Transverse colon (tissue), 4 donors: ENCODE measurements at regions not wholly inside any gene's neighbourhood (a gene's known extent, or its start where the extent isn't known, plus 50 kb on each side); places are given as distances from the start of the nearest gene placed in this dataset.

Experiments used
- DNase-seq: peaks from one replicate; pipeline ENCODE4 v3.0.0-alpha.2; 2019
- H3K27ac ChIP-seq, 4 donors: fragments of 200-600 bp; sonication (generic); 2 replicates each; pipeline ENCODE4 v1.5.1; 2016 to 2018; ENCODE audit warnings: inconsistent platforms in 4 of 4
- H3K27me3 ChIP-seq: fragments of 200-600 bp; sonication (generic); 2 replicates; pipeline ENCODE4 v1.5.1; 2017; ENCODE audit warnings: inconsistent platforms
- H3K36me3 ChIP-seq, 4 donors: fragments of 200-600 bp; sonication (generic); 2 replicates each; pipeline ENCODE4 v1.5.1; 2017 to 2019; ENCODE audit warnings: inconsistent platforms in 4 of 4
- H3K4me1 ChIP-seq, 4 donors: fragments of 200-600 bp; sonication (generic); 2 replicates each; pipeline ENCODE4 v1.5.1; 2017 to 2020; ENCODE audit warnings: inconsistent platforms in 4 of 4
- H3K4me3 ChIP-seq, 4 donors: fragments of 200-600 bp; sonication (generic); 1 replicate in 1 of 4; 2 replicates in 3 of 4; pipeline versions ENCODE4 v1.5.1 to v1.6.1; 2017 to 2019; ENCODE audit warnings: inconsistent platforms in 4 of 4
- H3K9me3 ChIP-seq, 2 donors: fragments of 200-600 bp; sonication (generic); 2 replicates each; pipeline ENCODE4 v1.5.1; 2017 to 2019; ENCODE audit warnings: inconsistent platforms in 2 of 2
- EP300 ChIP-seq: sonication (generic); formaldehyde crosslinking; IDR thresholded peaks from one replicate; pipeline ENCODE4 v1.6.1; 2017; ENCODE audit warnings: antibody characterized with exemption, low read depth
- POLR2A ChIP-seq: fragments of 450-650 bp; IDR thresholded peaks from one replicate; pipeline ENCODE4 v1.6.1; 2016; ENCODE audit warnings: antibody characterized with exemption, mild to moderate bottlenecking, moderate library complexity
- POLR2AphosphoS5 ChIP-seq, 3 donors: sonication (generic); formaldehyde crosslinking; IDR thresholded peaks; one replicate each; pipeline ENCODE4 v1.6.1; 2016; ENCODE audit warnings: antibody characterized with exemption in 3 of 3
- WGBS, 2 donors: methylation state at CpG; one replicate each; pipeline ENCODE4 v1.1.5; 2018; ENCODE audit warnings: low coverage in 1 of 2; 5-methylcytosine and 5-hydroxymethylcytosine counted together
- in situ Hi-C, 4 donors: fragments of 200-750 bp; cut with MboI; loops; one replicate each; pipeline versions ENCODE4 v1.15.0 to v1.15.1; 2017; ENCODE audit warnings: low sequenced_read_pairs in 3 of 4, low pct_ligation_motif_present in 1 of 4, low pct_unique_long_range_greater_than_20kb in 1 of 4
- intact Hi-C: fragments of 100-400 bp; cut with DNase I; formaldehyde crosslinking; loops from one replicate; pipeline ENCODE4 v1.15.1; 2023; ENCODE audit warnings: low total_unique reads
- TF ChIP-seq, protein P1 (sequence below), 5 experiments: fragments of 200-600 bp in 3 of 5; fragments of 450-650 bp in 2 of 5; sonication (generic) in 3 of 5; IDR thresholded peaks; 1 replicate in 2 of 5; 2 replicates in 3 of 5; pipeline ENCODE4 v1.5.1; 2016 to 2017; ENCODE audit warnings: antibody characterized with exemption in 5 of 5, inconsistent platforms in 3 of 5, mild to moderate bottlenecking in 2 of 5, moderate library complexity in 1 of 5

DNA sequence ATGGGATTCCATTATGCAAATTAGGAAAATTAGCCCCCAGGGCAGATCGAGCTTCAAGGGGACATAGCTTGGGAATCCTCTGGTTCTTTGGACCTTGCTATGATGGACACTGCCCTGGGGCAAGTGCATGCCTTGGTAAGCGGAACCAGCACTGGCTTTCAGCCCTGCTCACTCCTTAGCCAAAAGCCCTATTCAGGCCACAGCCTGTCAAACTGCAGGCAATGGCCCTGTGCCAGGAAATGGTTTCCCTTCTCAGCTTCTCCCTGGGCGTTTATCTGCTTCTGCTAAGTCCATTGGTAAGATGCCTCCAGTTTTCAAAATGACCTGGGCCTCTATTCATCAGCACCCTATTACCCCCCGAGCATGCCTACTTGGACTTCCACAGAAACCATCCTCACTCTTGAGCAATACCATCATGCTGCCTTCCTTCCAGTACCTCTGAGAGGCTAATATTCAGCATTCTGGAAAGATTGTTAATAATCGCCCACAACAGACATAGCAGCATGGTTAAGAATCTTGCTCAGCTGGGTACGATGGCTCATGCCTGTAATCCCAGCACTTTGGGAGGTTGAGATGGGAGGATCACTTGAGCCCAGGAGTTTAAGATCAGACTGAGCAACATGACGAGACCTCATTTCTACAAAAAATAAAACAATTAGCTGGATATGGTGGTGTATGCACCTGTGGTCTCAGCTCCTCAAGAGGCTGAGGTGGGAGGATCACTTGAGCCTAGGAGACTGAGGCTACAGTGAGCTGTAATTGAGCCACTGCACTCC is 918.6 kb upstream of the AUTS2 start:
- H3K36me3 ChIP-seq = no peaks in the 10 kb centered on the region
- TF ChIP-seq POLR2AphosphoS5 (IDR thresholded peaks at IDR 0.05) (no peak), POLR2A (no peak), EP300 (no peak)
- TF ChIP-seq, protein P1, sequence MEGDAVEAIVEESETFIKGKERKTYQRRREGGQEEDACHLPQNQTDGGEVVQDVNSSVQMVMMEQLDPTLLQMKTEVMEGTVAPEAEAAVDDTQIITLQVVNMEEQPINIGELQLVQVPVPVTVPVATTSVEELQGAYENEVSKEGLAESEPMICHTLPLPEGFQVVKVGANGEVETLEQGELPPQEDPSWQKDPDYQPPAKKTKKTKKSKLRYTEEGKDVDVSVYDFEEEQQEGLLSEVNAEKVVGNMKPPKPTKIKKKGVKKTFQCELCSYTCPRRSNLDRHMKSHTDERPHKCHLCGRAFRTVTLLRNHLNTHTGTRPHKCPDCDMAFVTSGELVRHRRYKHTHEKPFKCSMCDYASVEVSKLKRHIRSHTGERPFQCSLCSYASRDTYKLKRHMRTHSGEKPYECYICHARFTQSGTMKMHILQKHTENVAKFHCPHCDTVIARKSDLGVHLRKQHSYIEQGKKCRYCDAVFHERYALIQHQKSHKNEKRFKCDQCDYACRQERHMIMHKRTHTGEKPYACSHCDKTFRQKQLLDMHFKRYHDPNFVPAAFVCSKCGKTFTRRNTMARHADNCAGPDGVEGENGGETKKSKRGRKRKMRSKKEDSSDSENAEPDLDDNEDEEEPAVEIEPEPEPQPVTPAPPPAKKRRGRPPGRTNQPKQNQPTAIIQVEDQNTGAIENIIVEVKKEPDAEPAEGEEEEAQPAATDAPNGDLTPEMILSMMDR (IDR thresholded peaks at IDR 0.05) = no peak
- no peak overlapping the region for H3K4me3 ChIP-seq
- WGBS, 2 donors = 67% methylated on average over 3 to 7 of the region's 7 CpGs
- H3K27ac ChIP-seq = no peak overlapping the region
- H3K9me3 ChIP-seq = no peaks in the 10 kb centered on the region
- H3K27me3 ChIP-seq = no peaks in the 10 kb centered on the region
- no peaks in the 10 kb centered on the region for H3K4me1 ChIP-seq
- in situ Hi-C loops (no loop called here), intact Hi-C loops (no loop called here)
- no peak for DNase-seq

DNA sequence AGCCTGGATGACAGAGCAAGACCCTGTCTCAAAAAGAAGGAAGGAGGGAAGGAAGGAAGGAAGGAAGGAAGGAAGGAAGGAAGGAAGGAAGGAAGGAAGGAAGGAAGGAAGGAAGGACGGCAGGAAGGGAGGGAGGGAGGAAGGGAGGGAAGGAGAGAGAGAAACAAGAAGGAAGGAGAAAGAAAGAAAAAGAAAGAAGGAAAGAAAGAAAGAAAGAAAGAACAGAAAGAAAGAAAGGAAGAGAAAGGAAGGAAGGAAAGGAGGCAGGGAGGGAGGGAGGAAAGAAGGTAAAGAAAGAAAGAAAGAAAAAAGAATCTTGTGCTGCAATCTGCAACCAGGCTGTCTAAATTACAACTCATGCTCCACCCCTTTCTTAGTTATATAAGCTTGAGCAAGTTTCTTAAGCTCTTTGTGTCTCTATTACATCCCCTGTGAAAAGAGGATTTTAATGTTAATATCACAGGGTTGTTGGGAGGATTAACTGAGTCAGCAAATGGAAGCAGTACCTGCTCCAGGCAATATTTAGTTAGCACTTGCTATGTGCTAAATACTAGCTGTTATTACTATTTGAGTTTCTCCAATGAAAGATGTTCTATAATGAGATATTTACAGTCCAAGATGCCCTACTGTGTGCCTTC is 917.9 kb upstream of the AUTS2 start:
- Histone ChIP-seq H3K27ac (no peak overlapping the region), H3K4me3 (no peak overlapping the region), H3K4me1 (no peaks in the 10 kb centered on the region), H3K9me3 (no peaks in the 10 kb centered on the region), H3K27me3 (no peaks in the 10 kb centered on the region), H3K36me3 (no peaks in the 10 kb centered on the region)
- intact Hi-C loops = no loop called here
- no peak for DNase-seq
- in situ Hi-C loops = no loop called here
- 88% methylated on average over 1 of the region's 1 CpG; no CpG with 5 or more reads in 1 of the 2 donors for WGBS, 2 donors
- TF ChIP-seq, protein P1 (IDR thresholded peaks at IDR 0.05) = no peak
- TF ChIP-seq POLR2A (no peak), POLR2AphosphoS5 (IDR thresholded peaks at IDR 0.05) (no peak), EP300 (no peak)

DNA sequence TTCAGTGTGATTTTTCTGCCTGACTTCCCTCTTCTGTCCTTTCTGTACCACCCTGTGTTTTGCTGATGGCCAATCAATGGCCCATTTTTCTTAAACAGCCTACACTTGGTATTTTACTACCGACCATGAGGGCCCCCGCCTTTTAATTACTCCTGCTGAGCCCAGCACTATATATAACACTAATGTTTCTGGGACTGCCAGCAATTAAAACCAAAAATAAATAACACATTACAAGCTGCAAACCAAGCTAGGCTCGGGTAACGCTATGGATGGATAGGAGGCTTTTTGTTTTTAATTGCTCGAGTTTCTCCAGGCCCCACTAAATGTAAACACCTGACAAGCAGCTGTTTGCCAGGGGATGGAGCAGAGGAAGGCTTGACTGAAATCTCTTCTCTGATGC is 915.4 kb upstream of the AUTS2 start:
- no peak overlapping the region for H3K4me3 ChIP-seq
- intact Hi-C loops = no loop called here
- in situ Hi-C loops = no loop called here
- H3K27ac ChIP-seq = no peak overlapping the region
- H3K4me1 ChIP-seq = no peaks in the 10 kb centered on the region
- WGBS, 2 donors = 11 to 23% methylated on average over 5 of the region's 5 CpGs
- no peaks in the 10 kb centered on the region for H3K9me3 ChIP-seq
- no peaks in the 10 kb centered on the region for H3K36me3 ChIP-seq
- DNase-seq = no peak
- TF ChIP-seq EP300 (no peak), POLR2A (no peak), POLR2AphosphoS5 (IDR thresholded peaks at IDR 0.05) (no peak)
- H3K27me3 ChIP-seq = no peaks in the 10 kb centered on the region

DNA sequence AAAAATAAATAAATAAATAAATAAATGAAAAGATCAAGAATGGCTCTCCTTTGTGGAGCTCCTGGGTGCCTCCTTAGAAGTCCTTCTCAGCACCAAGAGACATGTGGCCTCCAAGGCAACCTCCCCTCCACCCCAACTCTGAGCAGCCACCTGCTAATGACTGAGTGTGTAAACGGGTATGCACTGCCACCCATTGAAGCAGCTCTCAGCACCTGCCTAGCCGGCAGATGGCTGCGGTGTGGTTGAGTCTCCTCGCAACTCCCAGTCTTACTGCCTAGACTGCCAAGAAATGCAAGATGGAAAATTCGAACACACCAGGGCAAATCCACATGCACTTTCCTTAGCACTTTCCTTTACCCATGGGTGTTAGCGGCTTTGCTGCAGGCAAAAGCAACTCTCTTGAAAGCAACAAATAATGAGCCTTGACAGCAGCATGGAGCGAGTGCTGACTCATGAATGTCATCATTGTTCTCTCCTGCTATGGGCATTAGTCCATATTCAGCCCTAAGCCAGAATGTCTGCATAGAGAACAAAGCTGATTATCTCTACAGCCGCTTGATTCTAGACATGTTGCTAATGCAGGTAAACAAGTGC is 913.9 kb upstream of the AUTS2 start:
- no peaks in the 10 kb centered on the region for H3K36me3 ChIP-seq
- no peak for TF ChIP-seq POLR2AphosphoS5 (IDR thresholded peaks at IDR 0.05)
- TF ChIP-seq EP300 = no peak
- TF ChIP-seq POLR2A = no peak
- TF ChIP-seq, protein P1 (IDR thresholded peaks at IDR 0.05) = no peak
- H3K27me3 ChIP-seq = no peaks in the 10 kb centered on the region
- in situ Hi-C loops = no loop called here
- intact Hi-C loops = no loop called here
- no peak overlapping the region for H3K4me3 ChIP-seq
- DNase-seq = no peak
- no peak overlapping the region for H3K27ac ChIP-seq
- no peaks in the 10 kb centered on the region for H3K9me3 ChIP-seq
- no peaks in the 10 kb centered on the region for H3K4me1 ChIP-seq
- 75 to 84% methylated on average over 2 to 8 of the region's 8 CpGs for WGBS, 2 donors
